Gastrocnemius medialis (tissue), 4 donors: ENCODE measurements at regions not wholly inside any gene's neighbourhood (a gene's known extent, or its start where the extent isn't known, plus 50 kb on each side); places are given as distances from the start of the nearest gene placed in this dataset.

Source experiments
- CTCF ChIP-seq, 5 experiments: fragments of 450-650 bp in 3 of 5; fragments of 200-600 bp in 2 of 5; sonication (generic) in 2 of 5; IDR thresholded peaks in 4 of 5; conservative IDR thresholded peaks in 1 of 5; 1 replicate in 4 of 5; 2 replicates in 1 of 5; pipeline ENCODE4 v1.5.1; 2016 to 2019; ENCODE audit warnings: antibody characterized with exemption in 5 of 5, mild to moderate bottlenecking in 3 of 5, moderate library complexity in 3 of 5
- POLR2A ChIP-seq, 2 donors: fragments of 450-650 bp; IDR thresholded peaks; one replicate each; pipeline ENCODE4 v1.6.1; 2017; ENCODE audit warnings: antibody characterized with exemption in 2 of 2, mild to moderate bottlenecking in 2 of 2, moderate library complexity in 2 of 2

- TF ChIP-seq CTCF (IDR thresholded peaks at IDR 0.05 in 4 of 5, conservative IDR thresholded peaks at IDR 0.05 in 1 of 5) (no peak), POLR2A (IDR thresholded peaks at IDR 0.05) (no peak)
Measured at GRCh38 chr4:37757121-37757520, 69.4 kb upstream of the PGM2 start.
